Stimulated activated CD8-positive, alpha-beta memory T cell treated with anti-CD3 and anti-CD28 coated beads, Interleukin-4, amount 100 ng/mL, for 24 hours (primary cell): ENCODE measurements at regions not wholly inside any gene's neighbourhood (a gene's known extent, or its start where the extent isn't known, plus 50 kb on each side); places are given as distances from the start of the nearest gene placed in this dataset.

Experiments used
- DNase-seq: peaks from one replicate; pipeline ENCODE4 v3.0.0-alpha.2; 2020; ENCODE audit warnings: low read depth

DNA sequence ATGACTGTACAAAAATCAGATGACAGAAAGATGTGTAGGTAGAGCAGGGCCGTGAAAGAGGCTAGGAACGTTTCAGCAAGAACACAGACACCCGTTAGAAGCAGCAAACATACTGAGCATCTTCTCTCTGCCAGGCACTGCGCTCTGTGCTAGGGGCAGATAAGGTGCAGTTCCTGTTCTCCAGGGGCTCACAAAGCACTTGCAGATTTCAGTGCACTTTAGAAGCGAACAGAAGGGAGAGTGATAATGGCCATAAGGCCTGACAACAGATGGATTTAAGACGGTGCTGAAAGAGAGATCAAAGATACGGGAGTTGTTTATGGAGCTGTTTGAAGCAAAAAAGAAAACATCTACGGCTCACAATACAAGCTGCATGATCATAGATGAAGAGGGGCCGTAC, 200.3 kb upstream of the FOXD3 start:
- DNase-seq: no peak

DNA sequence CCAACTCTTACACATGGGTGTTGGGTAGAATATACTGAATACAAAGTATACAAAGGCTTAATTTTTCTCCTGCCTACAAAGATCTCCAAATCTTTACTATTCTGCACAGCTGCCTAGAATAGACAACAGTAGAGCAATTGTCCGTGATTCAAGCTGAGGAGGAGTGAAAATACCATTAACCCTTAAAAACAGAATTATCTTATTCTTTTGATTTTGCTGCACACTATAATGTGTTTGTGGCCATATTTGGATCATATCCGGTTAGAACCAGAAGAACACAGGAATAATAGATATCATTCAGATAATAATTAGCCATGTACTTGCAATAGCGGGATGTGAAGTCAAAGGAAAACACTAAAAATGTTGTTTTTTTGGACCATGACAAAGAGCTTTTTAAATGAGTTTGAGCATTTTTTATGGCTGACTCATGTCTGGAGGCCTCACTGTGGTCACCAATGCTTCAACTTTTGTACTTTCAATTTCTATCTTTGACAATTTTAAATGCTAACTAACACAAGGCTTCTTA, 197.6 kb upstream of the FOXD3 start:
- DNase-seq: no peak

DNA sequence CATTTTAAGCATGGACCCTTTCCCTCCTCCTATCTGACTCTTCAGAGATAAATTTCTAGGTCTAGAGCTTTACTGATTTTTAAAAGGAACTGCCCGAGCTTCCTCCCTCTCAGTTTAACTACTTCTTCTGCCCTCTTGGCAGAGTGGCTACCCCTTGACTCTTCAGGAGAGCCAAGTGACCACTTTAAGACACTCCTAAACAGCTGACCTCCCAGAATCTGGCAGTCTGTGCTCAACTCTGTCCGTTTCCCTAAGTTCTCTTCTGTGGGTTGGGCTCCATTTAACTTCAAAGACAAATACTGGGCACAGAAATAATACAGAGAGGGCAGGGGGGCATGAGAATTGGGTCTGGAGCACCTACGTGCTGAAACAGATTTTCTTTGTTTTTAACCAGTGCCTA, 196.3 kb upstream of the FOXD3 start:
- no peak for DNase-seq

DNA sequence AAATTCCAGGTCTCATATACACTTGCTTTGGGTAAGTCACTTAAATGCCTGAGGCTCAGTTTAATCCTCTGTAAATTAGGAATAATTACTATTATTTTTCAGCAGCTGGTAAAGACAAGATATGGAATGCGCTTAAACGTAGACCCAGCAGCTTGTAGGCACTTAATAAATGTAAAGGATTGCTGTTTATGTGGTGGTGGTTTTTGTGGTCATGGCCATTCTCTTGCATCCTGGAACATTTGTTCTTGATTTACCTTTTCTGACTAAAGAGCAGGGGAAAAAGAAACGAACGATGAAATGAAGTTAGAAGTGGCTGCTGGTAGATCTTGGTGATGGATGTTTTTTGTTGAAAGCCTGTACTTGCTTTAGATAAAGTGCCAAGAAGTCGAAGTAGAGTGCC, 195.0 kb upstream of the FOXD3 start:
- DNase-seq: no peak

DNA sequence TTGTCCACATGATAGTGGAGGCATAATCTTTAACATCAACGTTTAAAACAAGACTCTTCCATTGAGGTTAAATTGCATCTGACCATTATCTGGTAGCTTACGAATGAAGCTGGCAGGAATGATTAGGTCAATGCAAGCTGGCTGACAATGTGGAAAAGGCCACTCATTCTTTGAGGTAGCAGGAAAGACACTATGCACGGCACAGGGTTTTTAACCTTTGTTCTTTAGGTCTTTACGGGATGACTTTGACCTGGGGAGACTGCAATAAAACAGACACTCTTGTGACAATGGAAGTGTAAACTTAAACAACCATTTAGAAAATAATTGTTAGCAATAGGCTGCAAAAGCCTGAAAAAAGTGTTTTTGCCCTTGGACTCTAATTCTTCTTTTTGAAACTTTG, 193.8 kb upstream of the FOXD3 start:
- DNase-seq: no peak

DNA sequence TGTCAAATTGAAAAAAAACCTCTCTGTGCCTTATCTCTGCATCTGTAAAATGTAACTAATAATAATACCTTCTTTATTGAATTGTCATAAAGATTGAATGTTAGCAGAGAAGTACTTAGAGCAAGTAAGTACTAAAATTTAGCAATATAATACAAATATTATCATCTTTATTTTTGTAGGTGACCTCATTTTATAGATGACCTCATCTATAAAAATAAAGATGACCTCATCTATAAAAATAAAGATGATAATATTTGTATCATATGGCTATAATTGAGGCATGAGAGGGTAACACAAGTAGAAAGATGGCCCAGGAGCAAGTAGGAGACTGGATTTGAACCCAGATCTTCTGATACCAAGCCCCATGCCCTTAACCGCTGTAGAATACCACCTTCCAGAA, 193.2 kb upstream of the FOXD3 start:
- no peak for DNase-seq

DNA sequence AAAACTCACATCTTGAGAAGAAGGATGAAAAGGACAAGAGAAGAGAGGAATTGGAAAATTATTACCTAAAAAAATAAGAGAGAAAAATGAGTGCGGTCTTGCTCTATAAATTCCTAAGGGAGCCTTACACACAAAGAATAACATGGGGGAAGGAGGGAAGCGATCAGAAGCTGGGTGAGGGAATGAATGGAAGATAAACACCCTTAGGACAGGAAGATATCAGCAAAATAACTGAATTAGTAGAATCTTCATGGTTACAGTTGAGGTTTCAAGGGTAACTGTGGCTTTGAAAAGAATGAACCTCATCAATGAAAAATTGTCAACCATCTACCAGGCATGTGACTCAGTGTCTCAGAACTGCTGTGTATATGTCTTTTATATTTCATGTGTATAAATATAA, 192.5 kb upstream of the FOXD3 start:
- no peak for DNase-seq

DNA sequence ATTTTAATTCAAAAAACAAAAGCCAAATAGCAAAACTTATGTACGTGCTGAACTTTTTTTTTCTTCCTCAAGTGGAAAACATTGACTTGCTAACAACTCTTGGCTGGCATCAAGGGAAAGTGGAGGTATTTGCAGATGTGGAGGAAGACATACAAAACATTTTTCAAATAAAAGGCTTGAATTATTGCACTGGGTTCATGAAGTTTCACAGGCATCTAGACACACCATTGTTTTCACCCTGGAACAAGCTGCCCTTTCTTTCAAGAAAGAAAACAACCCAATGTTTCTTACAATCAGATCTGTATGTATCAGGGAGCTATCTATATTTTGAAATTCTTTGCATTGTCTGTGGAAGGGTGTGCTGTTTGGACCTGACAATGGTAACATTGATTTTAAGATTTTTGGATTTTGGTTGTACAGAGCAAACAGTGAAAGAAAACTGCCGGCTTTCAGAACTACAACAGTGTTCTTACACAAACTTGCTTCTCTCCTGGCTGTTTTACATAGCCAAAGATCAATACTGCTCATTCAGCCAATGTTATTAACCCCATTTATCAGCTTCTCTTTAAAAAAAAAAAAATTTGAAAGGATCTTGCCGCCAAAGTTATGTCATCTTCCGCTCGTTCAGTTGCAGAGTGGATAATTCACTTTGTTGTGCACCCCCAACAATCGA, 187.7 kb upstream of the FOXD3 start:
- no peak for DNase-seq

DNA sequence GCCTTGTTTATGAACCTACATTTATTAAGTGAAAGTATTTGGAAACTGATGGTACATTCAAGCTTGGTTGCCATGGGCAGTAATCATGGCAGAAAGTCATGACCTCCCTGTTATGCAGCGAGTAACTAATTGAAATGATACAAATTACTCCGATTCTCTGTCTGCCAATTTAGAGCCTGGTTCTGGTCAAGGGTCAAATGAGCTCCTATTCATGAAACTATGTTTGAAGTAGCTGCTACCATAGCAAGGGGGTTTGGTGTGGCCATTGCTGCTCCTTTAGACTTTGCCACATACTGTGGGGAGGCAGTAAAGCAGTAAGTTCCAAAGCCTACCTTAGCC, 187.2 kb upstream of the FOXD3 start:
- DNase-seq: no peak

DNA sequence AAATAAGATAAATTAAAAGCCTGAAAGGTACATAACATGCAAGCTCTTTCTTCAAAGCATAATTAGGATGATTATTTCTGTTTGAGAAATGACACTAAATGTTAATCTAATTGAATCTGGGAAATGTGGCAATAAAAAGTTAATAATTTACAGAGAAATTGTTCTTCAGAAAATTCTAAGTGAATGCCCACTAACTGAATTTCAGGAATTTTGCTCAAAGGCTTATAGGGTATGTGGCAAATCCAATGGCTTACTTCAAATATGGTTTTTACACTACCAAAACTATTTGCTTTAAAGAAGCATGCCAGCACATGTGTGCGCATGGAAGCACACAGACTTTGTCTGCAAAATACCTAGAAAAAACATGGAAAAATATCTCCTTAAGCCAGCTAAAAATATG, 186.6 kb upstream of the FOXD3 start:
- no peak for DNase-seq

DNA sequence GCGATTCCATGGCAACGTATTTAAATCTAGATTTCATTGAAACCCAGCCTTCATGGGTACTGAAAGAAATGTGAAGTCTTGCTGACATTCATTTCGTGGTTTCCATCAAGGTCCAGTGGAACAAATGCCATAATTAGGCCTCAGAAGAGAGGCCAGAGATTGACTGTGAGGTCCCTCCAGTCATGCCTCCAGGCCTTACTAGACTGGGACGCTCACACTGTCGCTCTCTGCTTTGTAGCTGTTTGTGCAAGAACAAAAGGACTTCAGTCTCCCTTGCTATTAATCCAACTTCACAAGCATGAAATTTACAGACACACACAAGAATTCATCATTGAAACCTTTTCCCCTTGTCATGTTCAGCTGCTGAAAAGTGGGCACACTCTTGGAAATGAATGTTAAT, 180.4 kb upstream of the FOXD3 start:
- DNase-seq: no peak

DNA sequence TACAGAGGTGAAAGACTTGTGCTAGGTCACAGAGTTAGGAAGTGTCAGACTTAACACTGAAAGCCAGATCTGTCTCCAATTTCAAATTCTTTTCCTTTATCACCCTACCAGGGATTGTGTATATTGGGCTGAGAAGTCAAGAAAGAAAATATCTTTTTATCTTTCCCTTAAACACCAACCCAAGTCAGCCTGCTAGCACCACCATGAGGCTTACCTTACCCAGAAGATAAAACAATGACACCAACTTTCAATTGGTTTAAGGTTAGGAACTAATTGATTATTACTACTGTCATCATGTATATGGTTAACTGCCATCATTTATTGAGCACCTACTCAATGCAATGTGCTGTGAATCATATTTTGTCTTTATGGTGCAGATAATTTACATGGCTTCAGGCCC, 178.9 kb upstream of the FOXD3 start:
- no peak for DNase-seq

DNA sequence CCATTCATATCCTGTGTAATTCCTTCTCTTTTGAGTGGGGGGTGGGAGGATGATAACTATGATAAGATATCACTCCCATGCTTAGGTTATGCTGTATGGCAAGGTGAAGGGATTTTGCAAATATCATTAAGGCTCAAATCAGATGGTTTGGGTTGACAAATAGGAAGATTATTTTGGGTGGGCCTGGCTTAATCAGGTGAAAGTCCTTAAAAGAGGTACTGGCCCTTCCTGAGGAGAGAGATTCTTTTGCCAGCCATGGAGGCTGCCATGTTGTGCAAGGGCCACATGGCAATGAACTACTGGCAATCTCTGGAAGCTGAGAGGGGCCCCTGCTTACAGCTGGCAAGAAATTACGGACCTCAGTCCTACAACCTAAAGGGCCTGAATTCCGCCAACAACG, 174.6 kb upstream of the FOXD3 start:
- DNase-seq: no peak

DNA sequence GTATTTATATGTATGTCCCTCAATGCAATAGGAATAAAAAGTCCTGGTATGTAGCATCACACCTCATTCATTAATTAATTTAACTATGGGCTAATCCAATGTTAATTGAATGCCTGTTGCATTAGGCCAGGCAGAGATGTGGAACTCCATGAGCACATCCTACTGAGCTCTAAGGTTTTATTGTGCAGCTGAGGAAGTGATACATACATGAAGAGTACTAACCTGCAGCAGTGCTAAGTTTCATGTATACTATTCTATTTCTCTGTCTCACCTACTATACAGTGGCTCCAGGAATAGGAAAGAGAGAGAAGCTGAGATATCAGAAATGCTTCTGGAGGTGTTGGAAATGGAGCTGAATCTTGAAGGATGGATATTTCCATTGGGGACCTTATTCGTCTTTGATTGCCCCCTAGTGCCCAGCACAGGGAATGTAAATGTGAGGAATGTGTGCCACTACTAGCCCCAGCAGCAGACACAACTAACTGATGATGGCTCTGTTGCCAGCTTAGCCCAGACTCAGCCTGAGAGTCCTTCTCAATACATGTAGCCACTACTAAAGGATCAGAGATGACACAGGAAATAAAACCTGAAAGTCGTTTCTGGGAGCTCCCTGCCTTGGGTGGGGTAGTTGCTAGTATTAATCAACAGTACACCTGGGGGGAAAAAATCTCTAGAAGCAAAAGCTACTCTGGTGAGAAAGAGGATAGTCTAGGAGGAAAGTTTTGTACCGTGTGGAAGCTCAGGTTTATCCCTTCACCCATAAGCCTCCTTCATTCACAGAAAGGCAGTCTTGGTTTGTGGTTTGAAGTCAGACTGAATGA, 173.3 kb upstream of the FOXD3 start:
- no peak for DNase-seq

DNA sequence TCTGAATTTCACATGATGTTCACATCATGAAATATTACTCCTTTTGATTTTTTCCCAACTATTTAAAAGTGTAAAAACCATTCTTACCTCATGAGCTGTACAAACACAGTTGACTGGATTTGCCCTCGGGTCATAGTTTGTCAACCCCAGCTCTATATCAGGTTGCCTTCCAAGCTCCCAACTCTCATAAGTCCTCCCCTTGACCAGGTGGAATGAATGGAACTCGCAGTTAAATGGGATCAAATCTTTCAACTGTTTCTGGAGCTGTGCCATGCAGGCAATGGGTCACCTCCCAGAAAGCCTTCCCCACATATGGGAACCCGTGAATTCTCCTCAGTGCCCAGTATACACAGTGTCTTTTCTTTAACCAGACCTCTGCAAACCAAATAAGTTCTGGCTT, 169.8 kb upstream of the FOXD3 start:
- DNase-seq: no peak

DNA sequence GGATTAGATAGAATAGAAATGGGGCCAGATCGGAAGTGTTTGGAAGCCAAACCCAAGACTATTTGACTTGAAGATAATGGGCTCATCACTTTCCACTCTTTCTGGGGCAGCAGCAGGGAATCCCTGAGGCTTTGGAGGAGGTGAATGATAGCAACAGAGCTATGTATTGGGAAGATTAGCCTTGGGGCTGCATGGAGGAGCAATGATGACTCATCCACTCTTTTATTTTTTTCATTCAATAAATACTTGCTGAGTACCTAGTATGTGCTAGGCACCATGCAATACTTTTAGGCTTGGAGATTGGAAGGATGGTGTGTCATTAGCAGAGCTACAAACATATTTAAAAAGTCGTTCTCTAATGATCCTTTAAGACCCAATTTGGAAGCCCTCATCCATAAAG, 166.9 kb upstream of the FOXD3 start:
- no peak for DNase-seq

DNA sequence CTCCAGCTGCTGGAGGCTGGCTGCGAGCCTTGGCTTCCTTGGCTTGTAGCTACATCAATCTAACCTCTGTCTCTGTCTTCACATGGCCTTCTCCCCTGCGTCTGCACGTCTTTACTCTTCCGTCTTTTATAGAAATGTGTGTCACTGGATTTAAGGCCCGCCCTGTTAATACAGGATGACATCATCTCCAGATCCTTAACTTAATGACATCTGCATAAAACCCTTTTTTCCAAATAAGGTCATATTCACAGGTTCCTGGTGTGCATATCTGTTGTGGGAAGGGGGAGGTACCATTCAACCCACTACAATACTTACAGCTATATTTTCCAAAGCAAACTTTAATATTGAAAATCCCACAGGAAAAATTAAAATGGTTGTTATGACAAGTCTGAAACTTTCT, 165.3 kb upstream of the FOXD3 start:
- DNase-seq: no peak

DNA sequence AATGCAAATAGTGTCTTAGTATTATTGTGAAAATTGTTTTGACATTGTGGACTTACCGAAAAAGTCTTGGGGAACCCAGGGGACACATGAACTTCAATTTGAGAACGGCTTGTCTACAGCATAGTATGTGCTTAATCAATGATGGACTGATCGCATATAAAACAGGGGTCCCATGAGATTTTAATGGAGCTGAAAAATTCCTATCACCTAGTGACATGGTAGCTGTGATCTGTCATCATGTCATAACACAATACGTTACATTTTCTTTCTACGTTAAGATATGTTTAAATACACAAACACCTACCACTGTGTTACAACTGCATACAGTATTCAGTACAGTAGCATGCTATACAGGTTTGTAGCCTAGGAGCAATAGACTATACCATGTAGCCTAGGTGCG, 153.3 kb upstream of the FOXD3 start:
- DNase-seq: no peak

DNA sequence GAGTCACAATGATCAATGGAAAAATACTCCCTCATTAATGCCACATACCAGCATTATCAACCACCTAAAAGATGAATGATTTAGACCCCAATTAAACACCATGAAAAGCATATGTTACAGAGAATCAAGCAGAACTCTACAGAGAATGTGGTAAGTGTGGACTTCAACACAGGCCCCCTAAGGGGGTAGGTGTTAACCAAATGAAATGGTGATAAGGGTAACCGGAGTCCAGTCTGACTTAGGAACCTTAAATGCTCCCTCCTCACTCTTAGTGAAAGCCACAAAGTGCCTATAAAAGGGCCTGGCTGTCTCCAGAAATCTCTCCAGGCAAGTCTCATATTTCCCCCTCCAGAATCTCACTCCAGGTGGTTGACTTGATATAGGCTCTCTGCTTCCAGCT, 149.2 kb upstream of the FOXD3 start:
- DNase-seq: no peak

DNA sequence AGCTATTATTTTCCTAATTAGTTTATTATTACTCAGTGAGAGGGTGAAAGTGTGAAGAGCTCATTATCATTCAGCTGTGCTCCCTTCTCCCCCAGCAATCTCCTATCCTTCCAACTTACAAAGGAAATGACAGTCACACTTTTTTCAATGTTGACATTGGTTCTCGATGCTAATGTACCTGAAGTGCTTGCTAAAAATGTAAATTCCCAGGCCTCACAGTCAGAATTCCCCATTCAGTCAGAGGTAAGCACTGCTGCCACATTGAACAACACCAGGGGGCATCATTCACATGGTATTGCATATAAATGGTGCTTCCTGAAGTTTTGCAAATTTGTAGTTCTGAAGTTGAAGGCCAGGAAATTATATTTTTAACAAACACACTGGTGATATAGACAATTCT, 132.7 kb upstream of the FOXD3 start:
- no peak for DNase-seq

DNA sequence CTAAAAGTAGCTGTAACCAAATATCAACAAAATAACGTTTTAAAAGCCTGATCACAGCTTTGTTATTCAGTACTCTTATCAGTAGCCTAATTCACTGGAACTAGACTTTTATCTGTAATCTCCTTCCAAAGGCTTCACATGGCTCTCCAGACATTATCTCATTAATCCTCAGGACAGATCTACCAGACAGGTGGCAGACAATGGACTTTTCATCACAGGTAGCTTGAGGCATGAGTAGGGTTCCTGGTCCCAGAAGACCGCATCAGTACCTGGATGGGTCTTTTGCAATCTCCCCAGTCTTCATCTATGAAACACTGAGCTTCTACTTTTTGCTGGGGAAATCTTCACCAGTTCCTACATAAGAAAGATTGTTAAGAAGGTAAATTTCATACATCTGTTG, 132.2 kb upstream of the FOXD3 start:
- no peak for DNase-seq

DNA sequence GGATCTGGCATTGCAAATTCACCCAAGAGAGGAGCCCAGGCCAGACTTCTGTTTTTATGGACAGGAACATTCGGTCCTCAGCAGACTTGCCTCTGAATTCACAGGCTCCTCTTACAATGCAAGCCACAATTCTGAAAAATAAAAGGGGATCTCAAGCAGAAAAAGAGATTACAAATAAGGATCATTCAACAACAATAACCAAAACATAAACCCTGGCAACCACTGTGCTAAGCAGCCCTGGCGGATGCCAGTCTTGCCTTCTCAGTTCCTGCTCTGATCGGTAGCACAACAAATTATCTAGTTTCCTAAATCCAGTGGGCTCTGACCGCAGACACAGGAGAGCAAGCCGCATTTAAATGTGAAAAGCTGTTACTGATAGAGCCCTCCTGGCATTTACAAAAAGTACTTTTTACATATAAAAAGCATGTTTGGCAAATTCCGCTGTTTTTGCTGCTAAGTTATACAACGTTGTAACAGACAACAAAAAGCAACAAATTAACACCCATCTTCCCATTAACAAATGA, 123.4 kb upstream of the FOXD3 start:
- no peak for DNase-seq

DNA sequence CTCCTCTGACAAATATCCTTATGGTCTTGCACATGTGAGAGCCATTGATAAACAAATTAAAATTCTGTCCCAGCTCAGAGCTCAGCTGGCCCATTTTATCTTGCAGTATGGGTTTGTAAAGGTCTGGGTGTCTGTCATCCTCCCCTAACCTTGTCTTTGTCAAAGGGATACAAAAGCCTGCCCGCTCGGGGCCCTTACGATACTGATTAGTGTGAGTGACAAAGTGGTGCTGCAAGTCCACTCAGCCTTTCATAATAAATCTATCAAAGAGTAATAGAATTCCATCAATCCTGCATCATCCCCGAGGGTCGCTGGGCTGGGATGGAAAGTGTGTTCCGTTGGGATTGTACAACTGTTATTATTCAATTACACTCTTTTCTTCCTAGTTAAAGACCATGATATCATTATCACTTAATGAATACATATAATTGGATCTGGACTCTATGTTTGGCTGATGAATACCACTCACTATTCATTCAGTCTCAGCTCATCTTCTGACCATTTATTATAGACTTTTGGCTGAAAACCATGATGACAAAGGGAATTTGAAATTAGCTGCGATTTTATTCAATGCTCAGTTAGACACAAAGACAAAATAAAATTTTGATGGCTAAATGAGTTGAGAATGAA, 122.5 kb upstream of the FOXD3 start:
- DNase-seq: no peak
